22Rv1 (cell line): ENCODE measurements at regions not wholly inside any gene's neighbourhood (a gene's known extent, or its start where the extent isn't known, plus 50 kb on each side); places are given as distances from the start of the nearest gene placed in this dataset.

Source experiments
- ZFX ChIP-seq: fragments of 450-650 bp; IDR thresholded peaks from 2 replicates; pipeline ENCODE4 v1.6.1; 2017; ENCODE audit warnings: antibody characterized with exemption, borderline replicate concordance
- TF ChIP-seq, protein P1 (sequence below): fragments of 450-650 bp; IDR thresholded peaks from 2 replicates; pipeline ENCODE4 v1.5.1; 2017; ENCODE audit warnings: mild to moderate bottlenecking

DNA sequence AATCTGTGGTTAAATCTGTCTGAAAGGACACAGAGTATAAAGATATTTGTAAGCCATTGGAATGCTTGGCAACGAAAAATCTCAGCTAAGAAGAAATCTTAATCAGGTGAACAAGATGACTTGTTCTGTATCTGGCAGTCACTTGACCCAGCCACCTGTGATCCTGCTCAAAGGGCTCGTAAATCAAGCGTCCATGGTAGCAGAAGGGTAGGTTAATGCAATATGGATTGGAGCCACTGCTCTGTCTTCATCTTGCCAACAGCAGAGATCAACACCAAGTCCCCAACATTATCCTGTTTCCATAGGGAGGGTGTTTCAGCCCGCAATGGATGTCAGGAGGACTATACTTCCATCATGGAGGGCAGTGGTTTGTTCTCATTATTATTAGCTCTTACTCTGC is 378.4 kb downstream of the CDH7 start:
- TF ChIP-seq, protein P1, sequence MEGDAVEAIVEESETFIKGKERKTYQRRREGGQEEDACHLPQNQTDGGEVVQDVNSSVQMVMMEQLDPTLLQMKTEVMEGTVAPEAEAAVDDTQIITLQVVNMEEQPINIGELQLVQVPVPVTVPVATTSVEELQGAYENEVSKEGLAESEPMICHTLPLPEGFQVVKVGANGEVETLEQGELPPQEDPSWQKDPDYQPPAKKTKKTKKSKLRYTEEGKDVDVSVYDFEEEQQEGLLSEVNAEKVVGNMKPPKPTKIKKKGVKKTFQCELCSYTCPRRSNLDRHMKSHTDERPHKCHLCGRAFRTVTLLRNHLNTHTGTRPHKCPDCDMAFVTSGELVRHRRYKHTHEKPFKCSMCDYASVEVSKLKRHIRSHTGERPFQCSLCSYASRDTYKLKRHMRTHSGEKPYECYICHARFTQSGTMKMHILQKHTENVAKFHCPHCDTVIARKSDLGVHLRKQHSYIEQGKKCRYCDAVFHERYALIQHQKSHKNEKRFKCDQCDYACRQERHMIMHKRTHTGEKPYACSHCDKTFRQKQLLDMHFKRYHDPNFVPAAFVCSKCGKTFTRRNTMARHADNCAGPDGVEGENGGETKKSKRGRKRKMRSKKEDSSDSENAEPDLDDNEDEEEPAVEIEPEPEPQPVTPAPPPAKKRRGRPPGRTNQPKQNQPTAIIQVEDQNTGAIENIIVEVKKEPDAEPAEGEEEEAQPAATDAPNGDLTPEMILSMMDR = no peak
- no peak for TF ChIP-seq ZFX
